H9 (cell line): ENCODE measurements at regions not wholly inside any gene's neighbourhood (a gene's known extent, or its start where the extent isn't known, plus 50 kb on each side); places are given as distances from the start of the nearest gene placed in this dataset.
"Not testable (repeated sequence)": the region's sequence is repeated elsewhere in the genome, so short reads cannot be mapped to it uniquely, and the experiment has no call there.

Experiments
- DNase-seq: peaks from one replicate; pipeline ENCODE4 v3.0.0-alpha.2; 2017
- H2AFZ ChIP-seq: one replicate; pipeline ENCODE4 v1.6.1; 2013; ENCODE audit warnings: mild to moderate bottlenecking, low read length, control low read depth, moderate library complexity
- H2AK5ac ChIP-seq: 2 replicates; pipeline ENCODE4 v1.6.1; 2013; ENCODE audit warnings: low read length, control low read depth, mixed read lengths; ENCODE audit not compliant: insufficient read length
- H2BK120ac ChIP-seq: one replicate; pipeline ENCODE4 v1.6.1; 2013; ENCODE audit warnings: low read depth, mild to moderate bottlenecking, low read length, control low read depth, inconsistent platforms; ENCODE audit not compliant: poor library complexity, severe bottlenecking
- H2BK12ac ChIP-seq: 2 replicates; pipeline ENCODE4 v1.6.1; 2013; ENCODE audit warnings: low read length, control low read depth, mixed read lengths, low read depth; ENCODE audit not compliant: insufficient read length
- H2BK15ac ChIP-seq: 2 replicates; pipeline ENCODE4 v1.6.1; 2013; ENCODE audit warnings: low read depth, low read length, control low read depth
- H2BK20ac ChIP-seq: one replicate; pipeline ENCODE4 v1.6.1; 2013; ENCODE audit warnings: low read depth, mild to moderate bottlenecking, low read length, control low read depth, inconsistent platforms; ENCODE audit not compliant: poor library complexity, severe bottlenecking
- H2BK5ac ChIP-seq: 2 replicates; pipeline ENCODE4 v1.6.1; 2013; ENCODE audit warnings: low read length, control low read depth, mixed read lengths; ENCODE audit not compliant: insufficient read length
- H3K14ac ChIP-seq: 2 replicates; pipeline ENCODE4 v1.6.1; 2013; ENCODE audit warnings: low read length, control low read depth; ENCODE audit not compliant: insufficient read depth
- H3K18ac ChIP-seq: 2 replicates; pipeline ENCODE4 v1.6.1; 2013; ENCODE audit warnings: low read depth, mild to moderate bottlenecking, mixed read lengths, low read length, control low read depth; ENCODE audit not compliant: insufficient read length
- H3K23ac ChIP-seq: 2 replicates; pipeline ENCODE4 v1.6.1; 2013; ENCODE audit warnings: low read length, control low read depth, mixed read lengths, low read depth; ENCODE audit not compliant: insufficient read length
- H3K23me2 ChIP-seq: 2 replicates; pipeline ENCODE4 v1.6.1; 2013; ENCODE audit warnings: low read depth, mild to moderate bottlenecking, mixed read lengths, low read length, control low read depth; ENCODE audit not compliant: insufficient read length, poor library complexity, severe bottlenecking
- H3K27ac ChIP-seq: 2 replicates; pipeline ENCODE4 v1.5.1; 2013; ENCODE audit warnings: low read length, control low read depth, mixed read lengths, low read depth; ENCODE audit not compliant: insufficient read length
- H3K27me3 ChIP-seq: 2 replicates; pipeline ENCODE4 v1.6.1; 2013; ENCODE audit warnings: low read length, control low read depth, inconsistent platforms; ENCODE audit not compliant: insufficient read depth
- H3K4ac ChIP-seq: 2 replicates; pipeline ENCODE4 v1.6.1; 2013; ENCODE audit warnings: low read depth, mild to moderate bottlenecking, control low read depth, inconsistent platforms, low read length, moderate library complexity
- H3K4me1 ChIP-seq: 2 replicates; pipeline ENCODE4 v1.6.1; 2013; ENCODE audit warnings: low read length, control low read depth, inconsistent platforms; ENCODE audit not compliant: insufficient read depth
- H3K4me2 ChIP-seq: 2 replicates; pipeline ENCODE4 v1.6.1; 2013; ENCODE audit warnings: low read length, control low read depth, mixed read lengths; ENCODE audit not compliant: insufficient read length, insufficient read depth
- H3K56ac ChIP-seq: 2 replicates; pipeline ENCODE4 v1.6.1; 2013; ENCODE audit warnings: low read depth, mild to moderate bottlenecking, mixed read lengths, low read length, control low read depth; ENCODE audit not compliant: insufficient read length
- H3K79me1 ChIP-seq: 2 replicates; pipeline ENCODE4 v1.6.1; 2013; ENCODE audit warnings: low read depth, mild to moderate bottlenecking, moderate library complexity, low read length, control low read depth, inconsistent platforms; ENCODE audit not compliant: insufficient read depth, poor library complexity, severe bottlenecking
- H3K79me2 ChIP-seq: 2 replicates; pipeline ENCODE4 v1.6.1; 2013; ENCODE audit warnings: low read length, control low read depth, inconsistent platforms; ENCODE audit not compliant: insufficient read depth
- H3K9ac ChIP-seq: 2 replicates; pipeline ENCODE4 v1.6.1; 2013; ENCODE audit warnings: low read length, control low read depth, mixed read lengths; ENCODE audit not compliant: insufficient read length; ENCODE audit errors: extremely low read depth
- H3K9me3 ChIP-seq: one replicate; pipeline ENCODE4 v1.6.1; 2013; ENCODE audit warnings: low read depth, low read length, inconsistent platforms; ENCODE audit not compliant: control insufficient read depth
- H3T11ph ChIP-seq: one replicate; pipeline ENCODE4 v1.6.1; 2013; ENCODE audit warnings: mild to moderate bottlenecking, low read length, control low read depth, inconsistent platforms
- H4K20me1 ChIP-seq: one replicate; pipeline ENCODE4 v1.6.1; 2013; ENCODE audit not compliant: control insufficient read depth, insufficient read length, insufficient read depth
- H4K5ac ChIP-seq: 2 replicates; pipeline ENCODE4 v1.6.1; 2013; ENCODE audit warnings: low read depth, mild to moderate bottlenecking, mixed read lengths, low read length, control low read depth; ENCODE audit not compliant: insufficient read length
- H4K8ac ChIP-seq: replicated peaks from 2 replicates; pipeline ENCODE4 v1.6.1; 2013; ENCODE audit warnings: low read length, control low read depth, mixed read lengths, low read depth; ENCODE audit not compliant: insufficient read length
- H4K91ac ChIP-seq: 2 replicates; pipeline ENCODE4 v1.6.1; 2013; ENCODE audit warnings: low read depth, mild to moderate bottlenecking, moderate library complexity, mixed read lengths, low read length, control low read depth; ENCODE audit not compliant: insufficient read length
- H3K27ac Mint-ChIP-seq, 3 experiments: 2 replicates in 2 of 3; 3 replicates in 1 of 3; pipeline ENCODE4 v1.8.0; 2020 to 2021; ENCODE audit warnings: mixed read lengths in 3 of 3, mild to moderate bottlenecking in 1 of 3, moderate library complexity in 1 of 3
- H3K27me3 Mint-ChIP-seq: 2 replicates; pipeline ENCODE4 v1.8.0; 2021; ENCODE audit warnings: low read depth, mild to moderate bottlenecking, moderate library complexity, mixed read lengths
- H3K36me3 Mint-ChIP-seq, 3 experiments: 2 replicates in 2 of 3; 3 replicates in 1 of 3; pipeline ENCODE4 v1.8.0; 2020 to 2021; ENCODE audit warnings: low read depth in 3 of 3, mixed read lengths in 3 of 3; ENCODE audit not compliant: insufficient read depth in 1 of 3
- H3K4me1 Mint-ChIP-seq, 2 experiments: 2 replicates each; pipeline ENCODE4 v1.8.0; 2020; ENCODE audit warnings: mixed read lengths in 2 of 2
- H3K4me3 Mint-ChIP-seq, 2 experiments: 2 replicates in 1 of 2; 3 replicates in 1 of 2; pipeline ENCODE4 v1.8.0; 2020 to 2021; ENCODE audit warnings: mild to moderate bottlenecking in 2 of 2, mixed read lengths in 2 of 2, moderate library complexity in 1 of 2
- H3K9me3 Mint-ChIP-seq, 2 experiments: 2 replicates in 1 of 2; 3 replicates in 1 of 2; pipeline ENCODE4 v1.8.0; 2020; ENCODE audit warnings: mild to moderate bottlenecking in 2 of 2, mixed read lengths in 2 of 2, moderate library complexity in 1 of 2
- WGBS: extraction: QIAGEN DNeasy Blood & Tissue Kit; methylation state at CpG from one replicate; pipeline ENCODE4 v1.1.7; 2013; ENCODE audit warnings: missing lambda C conversion rate, low lambda C conversion rate, mixed read lengths; ENCODE audit not compliant: insufficient read length; ENCODE audit errors: extremely low coverage; 5-methylcytosine and 5-hydroxymethylcytosine counted together

DNA sequence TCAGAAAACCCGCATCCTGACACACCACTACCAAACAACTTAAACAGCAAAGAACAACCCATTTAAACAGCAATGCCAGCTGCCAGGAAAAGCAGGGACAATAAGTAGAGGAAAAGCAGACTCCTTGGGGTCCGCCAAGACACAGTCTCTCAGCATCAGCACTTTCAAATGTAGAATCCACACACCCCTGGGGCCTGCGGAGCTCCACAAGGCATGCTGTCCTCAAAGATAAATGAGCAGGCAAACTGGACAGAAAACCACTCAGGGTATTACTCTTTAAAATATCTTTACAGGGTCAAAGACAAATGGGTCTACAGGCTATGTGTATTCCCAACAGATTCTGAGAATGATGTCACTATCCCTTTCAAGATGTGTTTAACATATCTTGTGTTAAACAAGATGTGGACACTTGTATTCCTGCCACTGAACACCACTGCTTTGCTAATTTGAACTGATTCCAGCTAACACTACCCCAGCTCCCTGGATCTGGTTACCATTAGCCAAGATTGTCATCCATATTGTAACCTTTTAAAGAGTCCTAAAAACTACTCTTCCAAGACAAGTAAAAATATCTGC, 150.8 kb upstream of the KCTD7 start:
- not testable (repeated sequence) for H2BK12ac ChIP-seq, H3K4ac ChIP-seq, H3K4me3 Mint-ChIP-seq, H3K79me1 ChIP-seq, H2BK5ac ChIP-seq, H3K14ac ChIP-seq, H3T11ph ChIP-seq, H4K20me1 ChIP-seq, H3K9me3 Mint-ChIP-seq, H3K79me2 ChIP-seq, H3K9me3 ChIP-seq, H2BK20ac ChIP-seq, H3K4me1 ChIP-seq, H2BK15ac ChIP-seq, H3K23ac ChIP-seq, H3K18ac ChIP-seq, H4K5ac ChIP-seq, H3K56ac ChIP-seq, H4K8ac ChIP-seq, H2AFZ ChIP-seq, H3K27ac ChIP-seq, H2AK5ac ChIP-seq, H3K4me2 ChIP-seq, H4K91ac ChIP-seq, H3K23me2 ChIP-seq, H3K4me1 Mint-ChIP-seq, H3K9ac ChIP-seq, H2BK120ac ChIP-seq, H3K27me3 ChIP-seq, H3K27me3 Mint-ChIP-seq, DNase-seq
- no CpG with 5 or more reads among the region's 3 CpGs for WGBS
- peaks cover 4 to 45% (median 32%) of the 10 kb centered on the region in 3 experiments; a peak in 6 of 7 replicates for H3K36me3 Mint-ChIP-seq
- H3K27ac Mint-ChIP-seq, result peak overlapping the region in 1 of 3 experiments; percentile 7; a peak in 1 of 7 replicates

- not testable (repeated sequence) for H3K9ac ChIP-seq, H2BK120ac ChIP-seq, H2BK12ac ChIP-seq, H3K27ac ChIP-seq, H3K56ac ChIP-seq, H3K79me2 ChIP-seq, H2BK15ac ChIP-seq, H3K18ac ChIP-seq, H3K79me1 ChIP-seq, H4K20me1 ChIP-seq, H2BK20ac ChIP-seq, H3K23ac ChIP-seq, H3K4ac ChIP-seq, H3K23me2 ChIP-seq, H3K4me1 Mint-ChIP-seq, H3K4me1 ChIP-seq, H3K4me2 ChIP-seq, H3K14ac ChIP-seq, H2AK5ac ChIP-seq, H3K27me3 ChIP-seq, H3K4me3 Mint-ChIP-seq, DNase-seq, H3K9me3 ChIP-seq, H3K9me3 Mint-ChIP-seq, H3T11ph ChIP-seq, H4K91ac ChIP-seq, H4K5ac ChIP-seq, H2AFZ ChIP-seq, H3K27me3 Mint-ChIP-seq, H2BK5ac ChIP-seq, H4K8ac ChIP-seq
- H3K36me3 Mint-ChIP-seq, result peaks cover 11 to 61% (median 44%) of the 10 kb centered on the region in 3 experiments; a peak in 6 of 7 replicates
- WGBS, result no CpG with 5 or more reads among the region's 1 CpG
- peak overlapping the region in 1 of 3 experiments; percentile 39; a peak in 1 of 7 replicates for H3K27ac Mint-ChIP-seq
These were observed 147.5 kb upstream of the KCTD7 start for GRCh38 chr7:66481229-66481628.
